MM.1S (cell line): ENCODE measurements at regions not wholly inside any gene's neighbourhood (a gene's known extent, or its start where the extent isn't known, plus 50 kb on each side); places are given as distances from the start of the nearest gene placed in this dataset.
"Not testable (repeated sequence)": the region's sequence is repeated elsewhere in the genome, so short reads cannot be mapped to it uniquely, and the experiment has no call there.

ENCODE experiments used
- DNase-seq: peaks from one replicate; pipeline ENCODE4 v3.0.0-alpha.2; 2015
- H2AFZ ChIP-seq: fragments of 300-600 bp; sonication (generic); 2 replicates; pipeline ENCODE4 v1.6.0; 2016; ENCODE audit warnings: antibody characterized with exemption, low read length
- H3F3A ChIP-seq: fragments of 300-600 bp; sonication (generic); 2 replicates; pipeline ENCODE4 v1.6.1; 2016; ENCODE audit warnings: mild to moderate bottlenecking, antibody characterized with exemption, low read length, moderate library complexity, mixed read lengths; ENCODE audit not compliant: insufficient read depth
- H3K27ac ChIP-seq: fragments of 300-600 bp; sonication (generic); 2 replicates; pipeline ENCODE4 v1.5.1; 2016; ENCODE audit warnings: mild to moderate bottlenecking, low read length
- H3K27me3 ChIP-seq: fragments of 300-600 bp; sonication (generic); replicated peaks from 2 replicates; pipeline ENCODE4 v1.6.0; 2016; ENCODE audit warnings: low read length; ENCODE audit not compliant: insufficient read depth
- H3K36me3 ChIP-seq: fragments of 300-600 bp; sonication (generic); replicated peaks from 2 replicates; pipeline ENCODE4 v1.6.1; 2016; ENCODE audit warnings: mild to moderate bottlenecking, low read length, mixed read lengths; ENCODE audit not compliant: insufficient read depth
- H3K4me1 ChIP-seq: fragments of 300-600 bp; sonication (generic); 2 replicates; pipeline ENCODE4 v1.6.1; 2016; ENCODE audit warnings: low read length, mixed read lengths
- H3K4me2 ChIP-seq: fragments of 300-600 bp; sonication (generic); 2 replicates; pipeline ENCODE4 v1.6.0; 2016; ENCODE audit warnings: low read depth, low read length
- H3K4me3 ChIP-seq: fragments of 300-600 bp; sonication (generic); 2 replicates; pipeline ENCODE4 v1.5.1; 2016; ENCODE audit warnings: low read length, mixed read lengths
- H3K79me2 ChIP-seq: fragments of 300-600 bp; sonication (generic); 2 replicates; pipeline ENCODE4 v1.6.1; 2016; ENCODE audit warnings: mixed run types, low read length, mixed read lengths
- H3K9ac ChIP-seq: fragments of 300-600 bp; sonication (generic); 2 replicates; pipeline ENCODE4 v1.6.1; 2016; ENCODE audit warnings: low read length, mixed read lengths
- H3K9me2 ChIP-seq: fragments of 300-600 bp; sonication (generic); replicated peaks from 2 replicates; pipeline ENCODE4 v1.6.1; 2016; ENCODE audit warnings: mild to moderate bottlenecking, low read length, mixed read lengths; ENCODE audit not compliant: insufficient read depth
- H3K9me3 ChIP-seq: fragments of 300-600 bp; sonication (generic); replicated peaks from 2 replicates; pipeline ENCODE4 v1.6.1; 2016; ENCODE audit warnings: mild to moderate bottlenecking, low read length, mixed read lengths; ENCODE audit not compliant: insufficient read depth
- H4K20me1 ChIP-seq: fragments of 300-600 bp; sonication (generic); 2 replicates; pipeline ENCODE4 v1.6.1; 2016; ENCODE audit warnings: mild to moderate bottlenecking, low read length, moderate library complexity, mixed read lengths; ENCODE audit not compliant: insufficient read depth
- CTCF ChIP-seq: fragments of 300-600 bp; sonication (generic); IDR thresholded peaks from 2 replicates; pipeline ENCODE4 v1.5.1; 2016; ENCODE audit warnings: antibody characterized with exemption, low read length, mixed read lengths
- EZH2 ChIP-seq: fragments of 300-600 bp; sonication (generic); optimal IDR thresholded peaks from 2 replicates; pipeline ENCODE3; 2017; ENCODE audit warnings: low read depth, mild to moderate bottlenecking, antibody characterized with exemption, low read length, mixed read lengths
- EZH2phosphoT487 ChIP-seq: fragments of 300-600 bp; sonication (generic); IDR thresholded peaks from 2 replicates; pipeline ENCODE4 v1.6.1; 2018; ENCODE audit warnings: antibody characterized with exemption, low read length

GRCh38 chr13:88824218-88824617 lies 1153.0 kb downstream of the SLITRK5 start:
- Histone ChIP-seq H3K27ac (no peak overlapping the region), H2AFZ (no peak overlapping the region), H3K9me2 (no peaks in the 10 kb centered on the region), H3K4me1 (no peaks in the 10 kb centered on the region), H3K9ac (no peak overlapping the region), H3K4me3 (no peak overlapping the region), H3K36me3 (no peaks in the 10 kb centered on the region), H3K9me3 (no peaks in the 10 kb centered on the region), H3K4me2 (no peak overlapping the region), H3F3A (no peaks in the 10 kb centered on the region), H3K79me2 (no peaks in the 10 kb centered on the region), H4K20me1 (no peaks in the 10 kb centered on the region), H3K27me3 (no peaks in the 10 kb centered on the region)
- no peak for DNase-seq
- no peak for TF ChIP-seq EZH2phosphoT487
- TF ChIP-seq CTCF: no peak
- TF ChIP-seq EZH2: no peak

GRCh38 chr13:88840085-88840484 lies 1168.9 kb downstream of the SLITRK5 start:
- no peaks in the 10 kb centered on the region for H3K27me3 ChIP-seq
- no peaks in the 10 kb centered on the region for H3K9me2 ChIP-seq
- no peak overlapping the region for H3K4me3 ChIP-seq
- no peak overlapping the region for H3K4me2 ChIP-seq
- H3K9me3 ChIP-seq: no peaks in the 10 kb centered on the region
- TF ChIP-seq EZH2phosphoT487 (no peak), EZH2 (no peak), CTCF (no peak)
- no peak for DNase-seq
- no peaks in the 10 kb centered on the region for H3K79me2 ChIP-seq
- H3F3A ChIP-seq: no peaks in the 10 kb centered on the region
- no peaks in the 10 kb centered on the region for H4K20me1 ChIP-seq
- no peaks in the 10 kb centered on the region for H3K36me3 ChIP-seq
- H3K9ac ChIP-seq: no peak overlapping the region
- H3K4me1 ChIP-seq: no peaks in the 10 kb centered on the region
- H3K27ac ChIP-seq: no peak overlapping the region
- H2AFZ ChIP-seq: no peak overlapping the region

- not testable (repeated sequence) for H3K4me3 ChIP-seq, H3K9me2 ChIP-seq, H3K4me1 ChIP-seq, H3K9ac ChIP-seq, H2AFZ ChIP-seq, H4K20me1 ChIP-seq, H3K9me3 ChIP-seq, H3K36me3 ChIP-seq, DNase-seq, H3F3A ChIP-seq, H3K27ac ChIP-seq, H3K79me2 ChIP-seq, H3K4me2 ChIP-seq, H3K27me3 ChIP-seq
These were observed 1181.1 kb downstream of the SLITRK5 start for GRCh38 chr13:88852293-88852692.

GRCh38 chr13:88857256-88857655 lies 1186.1 kb downstream of the SLITRK5 start:
- H2AFZ ChIP-seq: no peak overlapping the region
- H3K79me2 ChIP-seq: no peaks in the 10 kb centered on the region
- DNase-seq: no peak
- H3K36me3 ChIP-seq: no peaks in the 10 kb centered on the region
- H3K4me2 ChIP-seq: no peak overlapping the region
- no peaks in the 10 kb centered on the region for H3K27me3 ChIP-seq
- H3K9me3 ChIP-seq: no peaks in the 10 kb centered on the region
- no peaks in the 10 kb centered on the region for H3K9me2 ChIP-seq
- no peaks in the 10 kb centered on the region for H3K4me1 ChIP-seq
- no peak overlapping the region for H3K27ac ChIP-seq
- no peak overlapping the region for H3K4me3 ChIP-seq
- TF ChIP-seq EZH2phosphoT487: no peak
- H3F3A ChIP-seq: no peaks in the 10 kb centered on the region
- no peaks in the 10 kb centered on the region for H4K20me1 ChIP-seq
- H3K9ac ChIP-seq: no peak overlapping the region
